Superior temporal gyrus (tissue), 1 donor: ENCODE measurements at regions not wholly inside any gene's neighbourhood (a gene's known extent, or its start where the extent isn't known, plus 50 kb on each side); places are given as distances from the start of the nearest gene placed in this dataset.

Source experiments
- DNase-seq: peaks from one replicate; pipeline ENCODE4 v3.0.0-alpha.2; 2016; ENCODE audit errors: extremely low spot score

GRCh38 chr5:112112346-112112745, 306.7 kb downstream of the EPB41L4A start:
- DNase-seq, result no peak

- no peak for DNase-seq
These were observed 309.6 kb downstream of the EPB41L4A start for GRCh38 chr5:112109331-112110007.

GRCh38 chr5:112106878-112107277, 312.2 kb downstream of the EPB41L4A start:
- no peak for DNase-seq

- DNase-seq, result no peak
These were observed 321.3 kb downstream of the EPB41L4A start for GRCh38 chr5:112097768-112098167.

GRCh38 chr5:112087222-112087621, 330.2 kb upstream of the NREP start:
- no peak for DNase-seq

- no peak for DNase-seq
These were observed 329.7 kb upstream of the NREP start for GRCh38 chr5:112086740-112087139.

- DNase-seq, result no peak
These were observed 327.2 kb upstream of the NREP start for GRCh38 chr5:112084149-112084548.

GRCh38 chr5:112083623-112084022, 326.6 kb upstream of the NREP start:
- no peak for DNase-seq

GRCh38 chr5:112077180-112077579, 320.2 kb upstream of the NREP start:
- DNase-seq, result no peak

GRCh38 chr5:112070022-112070421, 313.0 kb upstream of the NREP start:
- no peak for DNase-seq

- DNase-seq, result no peak
These were observed 312.3 kb upstream of the NREP start for GRCh38 chr5:112069329-112069728.

- no peak for DNase-seq
These were observed 311.6 kb upstream of the NREP start for GRCh38 chr5:112068593-112068992.

GRCh38 chr5:112065781-112066180, 308.8 kb upstream of the NREP start:
- no peak for DNase-seq

- DNase-seq, result no peak
These were observed 308.0 kb upstream of the NREP start for GRCh38 chr5:112064956-112065355.

- no peak for DNase-seq
These were observed 307.3 kb upstream of the NREP start for GRCh38 chr5:112064271-112064701.

GRCh38 chr5:112063856-112064255, 306.9 kb upstream of the NREP start:
- DNase-seq, result no peak

- no peak for DNase-seq
These were observed 306.2 kb upstream of the NREP start for GRCh38 chr5:112063191-112063590.

GRCh38 chr5:112062181-112062580, 305.2 kb upstream of the NREP start:
- DNase-seq, result no peak

- DNase-seq, result no peak
These were observed 304.7 kb upstream of the NREP start for GRCh38 chr5:112061666-112062065.

GRCh38 chr5:112059579-112060135, 302.7 kb upstream of the NREP start:
- no peak for DNase-seq

GRCh38 chr5:112049738-112050137, 292.7 kb upstream of the NREP start:
- DNase-seq, result no peak

- no peak for DNase-seq
These were observed 279.2 kb upstream of the NREP start for GRCh38 chr5:112036206-112036605.

- DNase-seq, result no peak
These were observed 277.5 kb upstream of the NREP start for GRCh38 chr5:112034421-112034979.
